ENCODE measurements at regions not wholly inside any gene's neighbourhood (a gene's known extent, or its start where the extent isn't known, plus 50 kb on each side); places are given as distances from the start of the nearest gene placed in this dataset.

GRCh38 chr11:81070948-81071347, 1630.1 kb upstream of the TENM4 start:
- TF ChIP-seq, protein P1, sequence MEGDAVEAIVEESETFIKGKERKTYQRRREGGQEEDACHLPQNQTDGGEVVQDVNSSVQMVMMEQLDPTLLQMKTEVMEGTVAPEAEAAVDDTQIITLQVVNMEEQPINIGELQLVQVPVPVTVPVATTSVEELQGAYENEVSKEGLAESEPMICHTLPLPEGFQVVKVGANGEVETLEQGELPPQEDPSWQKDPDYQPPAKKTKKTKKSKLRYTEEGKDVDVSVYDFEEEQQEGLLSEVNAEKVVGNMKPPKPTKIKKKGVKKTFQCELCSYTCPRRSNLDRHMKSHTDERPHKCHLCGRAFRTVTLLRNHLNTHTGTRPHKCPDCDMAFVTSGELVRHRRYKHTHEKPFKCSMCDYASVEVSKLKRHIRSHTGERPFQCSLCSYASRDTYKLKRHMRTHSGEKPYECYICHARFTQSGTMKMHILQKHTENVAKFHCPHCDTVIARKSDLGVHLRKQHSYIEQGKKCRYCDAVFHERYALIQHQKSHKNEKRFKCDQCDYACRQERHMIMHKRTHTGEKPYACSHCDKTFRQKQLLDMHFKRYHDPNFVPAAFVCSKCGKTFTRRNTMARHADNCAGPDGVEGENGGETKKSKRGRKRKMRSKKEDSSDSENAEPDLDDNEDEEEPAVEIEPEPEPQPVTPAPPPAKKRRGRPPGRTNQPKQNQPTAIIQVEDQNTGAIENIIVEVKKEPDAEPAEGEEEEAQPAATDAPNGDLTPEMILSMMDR (IDR thresholded peaks at IDR 0.05): no peak
- no peak for TF ChIP-seq EZH2 (IDR thresholded peaks at IDR 0.05)
- TF ChIP-seq EZH2phosphoT487 (IDR thresholded peaks at IDR 0.05): no peak

Data from neural progenitor cell (in vitro differentiated cells).